ENCODE measurements at regions not wholly inside any gene's neighbourhood (a gene's known extent, or its start where the extent isn't known, plus 50 kb on each side); places are given as distances from the start of the nearest gene placed in this dataset.

DNA sequence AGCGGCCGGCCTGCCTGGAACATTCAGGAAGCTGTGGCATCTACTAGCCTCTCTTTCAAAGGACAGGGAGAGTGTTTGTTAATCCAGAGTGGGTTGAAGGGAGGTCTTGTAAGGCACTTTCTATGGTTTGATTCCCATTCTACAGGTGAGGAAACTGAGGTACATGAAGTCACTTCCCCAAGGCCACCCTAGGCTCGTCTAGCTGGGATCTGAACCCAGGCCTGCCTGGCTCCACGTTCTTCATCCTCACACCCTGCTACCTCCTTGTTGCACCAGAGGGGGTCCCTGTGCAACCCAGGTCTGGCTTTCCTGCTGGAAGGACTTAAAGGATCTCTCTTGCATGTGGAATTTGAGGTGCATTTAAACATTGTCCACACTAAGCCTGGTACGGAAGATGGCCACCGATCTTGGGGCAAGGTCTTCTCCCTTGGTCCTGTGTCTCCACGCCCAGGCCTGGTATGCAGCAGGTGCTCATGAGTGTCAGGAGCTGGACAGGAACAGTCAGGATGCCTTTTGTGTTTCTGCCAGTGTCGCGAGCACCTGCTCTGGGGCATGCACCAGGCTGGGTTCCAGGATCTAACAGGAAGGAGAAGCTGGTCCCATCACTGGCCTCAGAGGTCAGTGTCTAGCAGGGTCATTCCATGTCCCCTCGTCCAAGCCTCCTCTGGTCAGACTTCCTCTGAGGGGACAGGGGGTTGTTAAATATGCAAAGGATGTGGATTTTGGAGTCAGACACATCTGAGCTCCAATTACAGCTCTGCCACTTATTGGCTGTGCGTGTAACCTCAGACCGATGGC is 103.2 kb upstream of the RUNX3 start:
- ChIA-PET POLR2A (interaction anchor here (0.8 to 1.9 kb wide), 6 partner anchors 11 to 89 kb away, joined by 3 to 8 read pairs (median 4); no protein-coding TSS in a partner anchor), CTCF (interaction anchor here (0.7 to 6.3 kb wide), 17 partner anchors 9 to 171 kb away, joined by 3 to 45 read pairs (median 4); no protein-coding TSS in a partner anchor)
- TF ChIP-seq, protein P1, sequence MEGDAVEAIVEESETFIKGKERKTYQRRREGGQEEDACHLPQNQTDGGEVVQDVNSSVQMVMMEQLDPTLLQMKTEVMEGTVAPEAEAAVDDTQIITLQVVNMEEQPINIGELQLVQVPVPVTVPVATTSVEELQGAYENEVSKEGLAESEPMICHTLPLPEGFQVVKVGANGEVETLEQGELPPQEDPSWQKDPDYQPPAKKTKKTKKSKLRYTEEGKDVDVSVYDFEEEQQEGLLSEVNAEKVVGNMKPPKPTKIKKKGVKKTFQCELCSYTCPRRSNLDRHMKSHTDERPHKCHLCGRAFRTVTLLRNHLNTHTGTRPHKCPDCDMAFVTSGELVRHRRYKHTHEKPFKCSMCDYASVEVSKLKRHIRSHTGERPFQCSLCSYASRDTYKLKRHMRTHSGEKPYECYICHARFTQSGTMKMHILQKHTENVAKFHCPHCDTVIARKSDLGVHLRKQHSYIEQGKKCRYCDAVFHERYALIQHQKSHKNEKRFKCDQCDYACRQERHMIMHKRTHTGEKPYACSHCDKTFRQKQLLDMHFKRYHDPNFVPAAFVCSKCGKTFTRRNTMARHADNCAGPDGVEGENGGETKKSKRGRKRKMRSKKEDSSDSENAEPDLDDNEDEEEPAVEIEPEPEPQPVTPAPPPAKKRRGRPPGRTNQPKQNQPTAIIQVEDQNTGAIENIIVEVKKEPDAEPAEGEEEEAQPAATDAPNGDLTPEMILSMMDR (IDR thresholded peaks at IDR 0.05; ENCODE audit: control extremely low read depth, extremely low read depth, low read depth, missing control alignments) = no peak

DNA sequence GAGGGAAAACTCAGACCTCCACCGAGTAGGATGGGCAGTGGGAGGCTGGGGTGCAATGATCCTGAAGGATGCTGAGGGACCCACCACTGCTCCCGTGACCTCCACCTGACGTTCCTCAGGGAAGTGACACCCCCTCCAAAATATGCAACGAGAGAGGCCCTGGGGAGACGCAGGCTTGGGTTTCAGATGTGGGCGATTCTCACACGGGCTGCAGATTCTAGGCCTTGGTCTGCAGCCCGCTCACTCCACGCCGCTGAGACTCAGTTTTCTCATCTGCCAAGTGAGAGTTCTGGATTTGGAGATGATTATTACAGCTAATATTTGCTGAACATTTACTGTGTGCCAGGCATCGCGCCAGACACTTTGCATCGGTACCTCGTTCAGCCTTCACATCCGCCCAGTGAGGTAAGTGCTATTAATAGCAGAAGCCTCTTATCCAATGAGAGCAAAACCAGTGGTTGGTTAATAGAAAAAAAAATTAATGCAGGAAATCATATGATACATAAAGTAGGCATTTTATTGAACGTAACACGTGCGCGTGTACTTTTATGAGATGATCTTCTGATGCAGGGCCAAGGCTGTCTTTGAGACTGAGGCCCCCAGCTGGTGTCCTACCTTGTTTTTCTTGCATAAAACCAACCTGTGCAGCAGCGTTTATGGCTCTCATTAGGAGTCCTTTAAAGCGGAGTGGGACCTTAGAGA is 102.0 kb upstream of the RUNX3 start:
- ChIA-PET CTCF (interaction anchor here (1.5 to 2.0 kb wide), 3 partner anchors 60 to 172 kb away, joined by 3 to 4 read pairs (median 4); no protein-coding TSS in a partner anchor), POLR2A (interaction anchor here (0.8 to 1.0 kb wide), 2 partner anchors 10 to 72 kb away, joined by 4 to 11 read pairs; no protein-coding TSS in a partner anchor)
- TF ChIP-seq, protein P1 (IDR thresholded peaks at IDR 0.05; ENCODE audit: control extremely low read depth, extremely low read depth, low read depth, missing control alignments) = peak; percentile 13
- peak; percentile 71 for DNase-seq (ENCODE audit: extremely low spot score)

More for the DNA sequence above, 103.2 kb upstream of the RUNX3 start:
- DNase-seq (ENCODE audit: extremely low spot score) = no peak

DNA sequence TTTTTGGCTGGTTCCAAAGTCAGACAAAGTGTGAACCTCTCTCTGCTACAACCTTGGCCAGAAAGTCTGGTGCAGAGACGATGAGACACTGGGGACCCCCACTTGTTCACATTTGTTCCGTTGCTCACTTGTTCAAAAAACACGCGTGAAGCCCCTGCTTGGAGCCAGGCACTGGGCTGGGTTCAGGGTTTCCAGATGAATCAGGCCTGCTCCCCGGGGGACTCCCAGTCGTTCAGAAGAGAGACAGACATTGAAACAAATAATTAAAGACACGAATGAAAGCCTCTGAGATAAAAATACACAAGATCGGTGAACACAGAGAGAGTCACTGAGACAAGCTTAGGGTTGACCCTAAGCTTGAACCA is 101.5 kb upstream of the RUNX3 start:
- TF ChIP-seq, protein P1 (IDR thresholded peaks at IDR 0.05; ENCODE audit: control extremely low read depth, extremely low read depth, low read depth, missing control alignments) = no peak
- peak; percentile 60 for DNase-seq (ENCODE audit: extremely low spot score)
- ChIA-PET POLR2A (interaction anchor here (0.8 to 1.0 kb wide), 2 partner anchors 9 to 71 kb away, joined by 4 to 11 read pairs; no protein-coding TSS in a partner anchor), CTCF (interaction anchor here (1.5 to 2.0 kb wide), 2 partner anchors 59 to 173 kb away, joined by 3 to 4 read pairs; no protein-coding TSS in a partner anchor)

DNA sequence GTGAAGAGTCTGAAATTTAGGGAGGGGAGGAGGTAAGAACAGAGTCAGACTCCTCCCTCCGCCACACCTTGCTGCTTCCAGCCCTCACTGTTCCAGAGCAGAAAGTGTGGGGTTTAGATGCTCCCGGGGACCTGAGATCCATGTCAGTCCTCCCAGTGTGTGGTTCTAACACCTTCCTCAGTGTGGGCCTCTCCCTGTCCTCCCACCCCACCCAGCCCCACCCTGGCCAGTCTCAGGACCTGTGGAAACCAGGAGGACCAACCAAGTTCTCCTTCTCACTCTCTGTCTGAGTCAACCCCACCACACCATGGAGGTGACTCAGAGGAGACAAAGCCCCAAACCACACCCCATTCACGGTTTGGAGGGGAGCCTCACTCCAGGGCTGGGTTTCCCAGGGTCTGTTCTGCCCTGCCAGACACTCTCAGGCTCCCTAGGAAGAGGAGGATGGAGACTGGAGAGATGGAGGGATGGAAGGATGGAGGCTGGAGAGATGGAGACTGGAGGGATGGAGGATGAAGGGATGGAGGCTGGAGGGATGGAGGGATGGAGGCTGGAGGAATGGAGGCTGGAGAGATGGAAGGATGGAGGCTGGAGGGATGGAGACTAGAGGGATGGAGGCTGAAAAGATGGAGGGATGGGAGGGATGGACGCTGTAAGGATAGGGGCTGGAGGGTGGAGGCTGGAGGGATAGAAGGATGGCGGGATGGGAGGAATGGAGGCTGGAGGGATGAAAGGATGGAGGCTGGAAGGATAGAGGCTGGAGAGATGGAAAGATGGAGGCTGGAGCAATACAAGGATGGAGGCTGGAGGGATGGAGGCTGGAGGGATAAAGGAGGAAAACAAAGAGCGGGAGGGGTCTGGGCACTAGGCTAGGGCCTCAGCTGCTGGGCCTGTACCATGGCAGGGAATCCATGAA is 100.9 kb upstream of the RUNX3 start:
- ChIA-PET POLR2A (no interaction called here), CTCF (interaction anchor here (0.7 to 1.5 kb wide), 2 partner anchors 59 to 67 kb away, joined by 3 read pairs; no protein-coding TSS in a partner anchor)
- DNase-seq (ENCODE audit: extremely low spot score) = peak; percentile 80
- TF ChIP-seq, protein P1 (IDR thresholded peaks at IDR 0.05; ENCODE audit: control extremely low read depth, extremely low read depth, low read depth, missing control alignments) = no peak

DNA sequence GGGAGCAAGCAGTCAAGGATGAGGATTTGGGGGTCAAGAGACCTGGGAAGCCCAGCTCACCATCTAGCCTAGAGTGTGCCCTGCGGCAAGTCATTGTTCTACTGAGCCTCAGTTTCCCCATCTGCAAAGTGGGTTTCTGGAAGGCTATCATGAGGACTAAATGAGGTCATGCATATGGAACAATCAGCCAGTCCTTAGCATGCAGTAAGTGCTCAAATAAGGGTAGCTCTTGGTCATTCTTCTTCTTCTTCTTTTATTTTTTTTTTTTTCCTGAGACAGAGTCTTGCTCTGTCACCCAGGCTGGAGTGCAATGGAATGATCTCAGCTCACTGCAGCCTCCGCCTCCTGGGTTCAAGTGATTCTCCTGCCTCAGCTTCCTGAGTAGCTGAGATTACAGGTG is 99.9 kb upstream of the RUNX3 start:
- TF ChIP-seq, protein P1 (IDR thresholded peaks at IDR 0.05; ENCODE audit: control extremely low read depth, extremely low read depth, low read depth, missing control alignments) = no peak
- POLR2A ChIA-PET = interaction anchor here (0.9 kb wide), 1 partner anchor 79 kb away, joined by 3 read pairs; no protein-coding TSS in a partner anchor
- no peak for DNase-seq (ENCODE audit: extremely low spot score)
- CTCF ChIA-PET = interaction anchor here (0.7 to 2.2 kb wide), 3 partner anchors 8 to 97 kb away, joined by 3 to 12 read pairs (median 3); no protein-coding TSS in a partner anchor
